ENCODE measurements at regions not wholly inside any gene's neighbourhood (a gene's known extent, or its start where the extent isn't known, plus 50 kb on each side); places are given as distances from the start of the nearest gene placed in this dataset.

- no peak for DNase-seq (ENCODE audit: extremely low read depth in 1 of 2, low read depth in 1 of 2)
Measured at GRCh38 chr17:77865716-77866115, 92.8 kb upstream of the TNRC6C start.

GRCh38 chr17:77867308-77867781 is 91.2 kb upstream of the TNRC6C start:
- no peak for DNase-seq (ENCODE audit: extremely low read depth in 1 of 2, low read depth in 1 of 2)

GRCh38 chr17:77867976-77868713 is 90.4 kb upstream of the TNRC6C start:
- DNase-seq (ENCODE audit: extremely low read depth in 1 of 2, low read depth in 1 of 2) = no peak

GRCh38 chr17:77869041-77869599 is 89.4 kb upstream of the TNRC6C start:
- DNase-seq (ENCODE audit: extremely low read depth in 1 of 2, low read depth in 1 of 2) = no peak

GRCh38 chr17:77869665-77870132 is 88.8 kb upstream of the TNRC6C start:
- DNase-seq (ENCODE audit: extremely low read depth in 1 of 2, low read depth in 1 of 2) = no peak

GRCh38 chr17:77872199-77872598 is 86.3 kb upstream of the TNRC6C start:
- DNase-seq (ENCODE audit: extremely low read depth in 1 of 2, low read depth in 1 of 2) = no peak

- no peak for DNase-seq (ENCODE audit: extremely low read depth in 1 of 2, low read depth in 1 of 2)
Measured at GRCh38 chr17:77872714-77873499, 85.6 kb upstream of the TNRC6C start.

- no peak for DNase-seq (ENCODE audit: extremely low read depth in 1 of 2, low read depth in 1 of 2)
Measured at GRCh38 chr17:77873500-77874302, 84.8 kb upstream of the TNRC6C start.

- DNase-seq (ENCODE audit: extremely low read depth in 1 of 2, low read depth in 1 of 2) = no peak
Measured at GRCh38 chr17:77874303-77875050, 84.0 kb upstream of the TNRC6C start.

GRCh38 chr17:77875051-77875780 is 83.3 kb upstream of the TNRC6C start:
- no peak for DNase-seq (ENCODE audit: extremely low read depth in 1 of 2, low read depth in 1 of 2)

- DNase-seq (ENCODE audit: extremely low read depth in 1 of 2, low read depth in 1 of 2) = no peak
Measured at GRCh38 chr17:77875881-77876509, 82.5 kb upstream of the TNRC6C start.

GRCh38 chr17:77877036-77877435 is 81.5 kb upstream of the TNRC6C start:
- no peak for DNase-seq (ENCODE audit: extremely low read depth in 1 of 2, low read depth in 1 of 2)

- no peak for DNase-seq (ENCODE audit: extremely low read depth in 1 of 2, low read depth in 1 of 2)
Measured at GRCh38 chr17:77877646-77878355, 80.7 kb upstream of the TNRC6C start.

GRCh38 chr17:77879226-77879895 is 79.1 kb upstream of the TNRC6C start:
- DNase-seq (ENCODE audit: extremely low read depth in 1 of 2, low read depth in 1 of 2) = no peak

GRCh38 chr17:77879896-77880280 is 78.6 kb upstream of the TNRC6C start:
- no peak for DNase-seq (ENCODE audit: extremely low read depth in 1 of 2, low read depth in 1 of 2)

GRCh38 chr17:77880711-77881450 is 77.6 kb upstream of the TNRC6C start:
- no peak for DNase-seq (ENCODE audit: extremely low read depth in 1 of 2, low read depth in 1 of 2)

GRCh38 chr17:77881545-77881944 is 77.0 kb upstream of the TNRC6C start:
- DNase-seq (ENCODE audit: extremely low read depth in 1 of 2, low read depth in 1 of 2) = peak; percentile 65 to 71
